GM18511 (cell line): ENCODE measurements at regions not wholly inside any gene's neighbourhood (a gene's known extent, or its start where the extent isn't known, plus 50 kb on each side); places are given as distances from the start of the nearest gene placed in this dataset.
"Not testable (repeated sequence)": the region's sequence is repeated elsewhere in the genome, so short reads cannot be mapped to it uniquely, and the experiment has no call there.

Source experiments
- ATAC-seq: cut with Tn5 transposase; IDR thresholded peaks from one replicate; pipeline ENCODE4 v1.9.1; 2021; ENCODE audit warnings: mild to moderate bottlenecking, moderate library complexity; ENCODE audit not compliant: unreplicated experiment

DNA sequence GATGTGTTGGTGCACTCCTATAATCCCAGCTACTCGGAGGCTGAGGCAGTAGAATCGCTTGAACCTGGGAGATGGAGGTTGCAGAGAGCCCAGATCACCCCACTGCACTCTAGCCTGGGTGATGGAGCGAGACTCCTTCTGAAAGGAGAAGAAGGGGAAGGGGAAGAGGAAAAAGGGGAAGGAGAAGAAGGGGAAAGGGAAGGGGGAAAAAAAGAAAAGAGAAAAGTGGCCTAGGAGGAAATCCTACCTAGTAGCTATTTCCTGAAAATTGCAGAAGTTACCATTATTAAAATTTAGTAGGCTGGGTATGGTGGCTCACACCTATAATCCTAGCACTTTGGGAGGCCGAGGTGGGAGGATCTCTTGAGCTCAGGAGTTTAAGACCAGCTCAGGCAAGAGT lies 67.4 kb downstream of the ARRDC3 start:
- ATAC-seq: no peak

DNA sequence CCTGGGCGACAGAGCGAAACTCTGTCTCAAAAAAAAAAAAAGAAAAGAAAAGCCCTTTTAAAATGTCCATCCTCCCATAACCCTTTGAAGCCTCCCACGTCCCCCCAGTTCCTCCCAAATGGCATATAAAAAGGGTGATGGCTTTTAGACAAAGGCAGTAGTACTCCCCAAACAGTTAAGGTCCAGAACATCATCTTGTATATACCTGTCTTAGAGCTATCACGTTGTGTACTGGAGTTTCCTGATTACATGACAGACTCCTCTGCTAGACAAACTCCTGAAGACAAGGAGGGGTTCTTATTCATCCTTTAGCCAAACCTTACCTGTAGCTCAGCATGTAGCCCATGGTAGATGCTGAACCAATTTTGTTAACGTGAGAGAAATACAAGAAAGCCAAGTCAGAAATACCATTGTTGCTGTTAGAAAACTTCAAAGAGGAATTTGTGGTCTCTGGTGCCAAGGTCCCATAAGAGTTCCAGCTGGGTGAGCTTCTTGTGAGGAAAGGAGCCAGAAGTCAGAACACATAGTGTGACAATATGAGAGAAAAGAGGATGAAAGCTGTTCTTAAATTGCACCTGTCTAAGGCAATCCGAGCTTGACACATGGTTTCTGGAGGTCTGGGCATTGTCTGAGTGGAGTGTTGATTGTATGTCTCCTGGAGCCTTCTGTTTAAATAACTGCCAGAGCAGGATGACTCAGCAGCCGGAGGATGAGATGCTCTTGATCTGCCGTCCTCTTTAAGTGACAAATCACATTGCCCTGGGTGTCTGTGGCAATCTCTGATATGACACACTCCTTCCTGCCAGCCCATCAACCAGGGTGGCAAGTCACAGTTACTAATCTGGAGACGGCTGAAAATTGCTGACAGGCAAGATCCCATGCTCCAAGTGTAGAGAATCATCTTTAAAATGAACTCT lies 69.1 kb downstream of the ARRDC3 start:
- ATAC-seq: peak; percentile 63

DNA sequence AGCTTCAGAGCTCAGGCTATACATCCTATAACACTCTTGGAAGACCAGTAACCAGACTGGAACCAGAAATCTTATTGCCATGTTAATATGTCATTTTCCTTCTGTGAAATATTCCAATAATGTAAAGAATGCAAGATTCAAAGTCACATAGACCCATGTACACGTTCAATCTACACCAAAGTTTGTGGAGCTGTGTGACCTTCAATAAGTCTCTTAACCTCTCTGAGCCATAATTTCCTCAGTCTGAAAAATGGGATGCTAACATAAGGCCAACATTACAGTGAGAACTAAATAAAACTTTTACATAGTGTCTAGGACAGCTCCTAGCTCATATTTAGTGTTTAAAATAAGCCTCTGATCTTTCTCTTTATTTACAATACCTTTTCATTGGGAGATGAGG lies 70.4 kb downstream of the ARRDC3 start:
- ATAC-seq: no peak

DNA sequence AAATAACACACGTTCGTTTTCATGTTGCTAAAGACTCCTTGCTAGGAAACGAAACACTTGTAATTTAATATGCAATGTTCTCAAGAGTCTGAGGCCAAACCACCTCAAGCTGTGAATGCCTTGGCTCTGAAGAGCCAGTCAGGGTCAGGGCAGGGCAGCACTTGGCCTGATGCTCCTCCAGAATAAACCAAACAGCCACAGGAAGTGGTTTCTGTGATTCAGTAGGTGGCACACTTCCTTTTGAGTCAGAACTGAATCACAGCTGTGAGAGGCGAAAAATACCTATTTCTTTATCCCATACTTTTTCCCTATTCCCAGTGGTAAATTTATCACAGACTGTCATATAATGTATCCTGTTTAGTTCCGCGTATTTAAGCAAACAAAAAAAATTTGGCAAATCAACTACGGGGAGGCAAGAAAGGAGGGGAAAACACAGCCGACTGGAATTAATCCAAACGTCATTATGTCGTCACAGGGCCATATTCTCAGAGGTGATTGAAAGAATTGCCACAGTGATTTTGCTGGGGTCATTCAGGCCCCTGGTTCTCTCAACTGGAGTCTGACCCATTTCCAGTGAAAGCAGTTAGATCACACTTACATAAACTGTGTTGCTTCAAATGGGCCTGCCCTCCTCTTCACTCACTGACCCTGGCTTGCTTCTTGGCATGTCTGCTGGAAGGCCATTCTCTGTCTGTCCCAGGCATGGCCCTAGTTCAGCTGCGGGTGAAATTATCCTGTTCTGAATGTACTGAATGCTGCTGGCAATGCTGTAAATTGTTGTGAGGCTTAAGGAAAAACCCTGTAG lies 71.2 kb downstream of the ARRDC3 start:
- ATAC-seq: peak; percentile 92

DNA sequence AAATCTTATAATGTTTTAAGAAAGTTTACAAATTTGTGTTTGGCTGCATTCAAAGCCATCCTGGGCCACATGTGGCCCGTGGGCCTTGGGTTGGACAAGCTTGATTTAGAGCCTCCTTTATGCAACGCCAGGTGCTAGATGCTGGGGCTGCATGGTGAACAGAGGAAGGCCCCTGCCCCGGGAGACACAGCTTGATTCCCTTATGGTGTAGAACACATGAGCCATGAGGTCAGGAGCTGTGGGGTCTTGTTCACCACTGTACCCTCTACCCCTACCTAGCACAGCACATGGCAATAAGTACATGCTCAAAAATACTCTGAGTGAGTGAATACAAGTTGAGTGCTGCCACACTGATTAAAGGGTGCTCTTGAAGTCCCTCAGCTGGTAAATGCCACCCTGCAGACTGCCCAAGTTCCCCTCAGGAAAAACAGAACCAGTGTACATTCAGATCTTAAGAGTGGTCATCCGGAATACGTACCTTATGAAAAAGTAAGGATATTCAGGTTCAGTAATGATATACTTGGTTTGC lies 71.9 kb downstream of the ARRDC3 start:
- peak; percentile 17 for ATAC-seq

DNA sequence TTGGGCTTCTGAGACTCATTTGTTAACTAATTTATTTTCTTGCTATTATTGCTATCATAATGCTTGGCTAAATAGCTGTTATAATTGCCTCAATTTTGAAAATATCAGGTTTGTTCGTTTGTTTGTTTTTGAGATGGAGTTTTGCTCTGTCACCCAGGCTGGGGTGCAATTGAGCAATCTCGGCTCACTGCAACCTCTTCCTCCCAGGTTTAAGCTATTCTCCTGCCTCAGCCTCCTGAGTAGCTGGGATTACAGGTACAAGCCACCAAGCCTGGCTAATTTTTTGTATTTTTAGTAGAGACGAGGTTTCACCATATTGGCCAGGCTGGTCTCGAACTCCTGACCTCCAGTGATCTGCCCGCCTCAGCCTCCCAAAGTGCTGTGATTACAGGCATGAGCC lies 75.0 kb downstream of the ARRDC3 start:
- ATAC-seq: not testable (repeated sequence)

DNA sequence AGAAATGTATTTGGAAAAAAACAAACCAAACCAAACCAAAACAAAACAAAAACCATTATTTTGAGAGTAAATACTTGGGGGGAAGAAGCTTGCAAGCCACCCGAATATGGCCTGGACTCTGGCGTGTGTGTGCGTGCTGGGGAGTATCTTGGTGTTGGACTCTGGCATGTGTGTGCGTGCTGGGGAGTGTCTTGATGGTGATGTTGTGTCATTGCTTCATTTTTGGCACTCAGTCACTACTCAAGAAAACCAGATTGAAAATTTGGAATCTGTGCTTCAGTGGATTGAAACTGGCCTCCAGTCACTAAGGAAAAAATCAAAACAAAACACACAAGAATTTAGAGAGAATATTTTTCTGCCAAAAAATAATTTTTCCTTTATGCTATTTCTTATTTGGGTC lies 76.1 kb downstream of the ARRDC3 start:
- no peak for ATAC-seq

DNA sequence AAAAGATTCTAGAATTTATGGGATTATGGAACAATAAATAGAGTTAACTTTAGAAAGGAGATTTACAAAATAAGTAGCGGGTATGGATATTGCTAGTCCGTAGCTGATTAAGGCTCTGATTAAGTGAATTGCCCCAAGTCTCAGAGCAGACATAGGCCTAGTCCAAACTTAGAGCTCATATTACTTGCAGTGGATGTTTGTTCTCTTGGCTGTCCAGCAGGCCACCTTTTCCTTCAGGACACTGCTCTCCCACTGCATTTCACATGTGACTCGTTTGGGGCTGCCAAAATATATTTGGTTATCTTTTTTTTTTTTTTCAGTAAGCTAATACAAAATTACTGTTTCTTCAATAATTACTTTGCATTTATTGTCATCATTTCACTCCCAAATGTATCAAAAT lies 76.6 kb downstream of the ARRDC3 start:
- no peak for ATAC-seq

DNA sequence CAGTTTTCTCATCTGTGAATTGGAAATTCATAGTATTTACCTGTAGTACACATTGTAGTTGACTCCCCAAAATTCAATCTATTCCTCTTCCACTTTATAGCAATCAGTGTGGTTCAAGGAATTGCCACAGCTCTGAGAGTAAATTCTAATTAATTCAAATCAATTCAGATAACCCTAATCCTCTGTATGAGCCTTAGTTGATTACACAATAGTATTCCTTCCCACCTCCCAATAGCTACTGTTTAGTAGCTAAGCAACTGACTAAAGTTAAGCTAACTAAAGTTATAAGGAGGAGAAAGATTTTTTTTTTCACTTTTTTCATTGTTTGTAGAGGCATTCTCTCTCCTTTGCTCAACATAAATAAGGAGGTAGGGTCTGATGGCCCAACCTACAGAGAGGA lies 77.5 kb downstream of the ARRDC3 start:
- no peak for ATAC-seq

DNA sequence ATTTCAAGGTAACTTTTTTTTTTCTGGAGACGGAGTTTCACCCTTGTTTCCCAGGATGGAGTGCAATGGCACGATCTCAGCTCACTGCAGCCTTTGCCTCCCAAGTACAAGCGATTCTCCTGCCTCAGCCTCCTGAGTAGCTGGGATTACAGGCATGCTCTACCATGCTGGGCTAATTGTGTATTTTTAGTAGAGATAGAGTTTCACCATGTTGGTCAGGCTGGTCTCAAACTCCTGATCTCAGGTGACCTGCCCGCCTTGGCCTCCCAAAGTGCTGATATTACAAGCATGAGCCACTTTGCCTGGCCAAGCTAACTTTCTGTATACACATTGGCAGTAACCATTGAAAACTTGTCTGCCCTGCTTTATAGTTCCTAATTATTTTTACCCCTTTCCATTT lies 79.1 kb downstream of the ARRDC3 start:
- ATAC-seq: not testable (repeated sequence)

DNA sequence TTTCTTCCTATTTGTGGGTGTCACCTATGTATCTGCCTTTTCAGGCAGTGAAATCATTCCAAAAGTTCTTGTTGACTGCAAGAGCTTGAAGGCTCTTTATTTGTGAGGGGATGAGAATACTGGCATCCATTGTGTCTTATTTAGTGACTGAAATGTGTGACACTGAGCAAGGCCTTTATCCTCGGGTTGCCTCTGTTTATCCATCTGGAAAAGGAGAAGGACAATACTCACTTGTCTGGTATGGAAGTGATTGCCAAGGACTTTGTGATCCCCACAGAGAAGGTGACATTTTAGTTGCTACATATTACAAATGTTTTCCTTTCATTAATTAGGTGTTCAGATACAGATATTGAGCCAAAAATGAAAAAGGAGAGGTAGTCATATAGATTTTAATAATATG lies 80.2 kb downstream of the ARRDC3 start:
- ATAC-seq: no peak

DNA sequence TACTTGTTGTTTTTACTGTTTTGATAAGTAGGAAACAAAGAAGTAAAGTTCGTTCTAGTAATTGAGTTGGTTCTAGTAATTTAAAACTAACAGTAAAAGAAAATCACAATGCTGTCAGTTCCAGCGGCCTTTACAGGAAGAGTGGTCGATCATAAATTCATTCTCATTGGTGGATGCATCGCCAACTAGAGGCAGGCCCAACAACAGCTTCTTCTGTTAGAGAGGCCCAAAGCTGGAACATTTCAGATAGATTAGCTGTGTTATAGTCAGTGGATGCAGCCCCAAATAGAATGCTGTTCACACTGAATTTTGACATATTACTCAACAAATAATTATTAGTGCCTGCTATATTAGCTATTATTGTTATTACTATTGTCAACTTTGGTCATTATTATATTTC lies 80.8 kb downstream of the ARRDC3 start:
- no peak for ATAC-seq

DNA sequence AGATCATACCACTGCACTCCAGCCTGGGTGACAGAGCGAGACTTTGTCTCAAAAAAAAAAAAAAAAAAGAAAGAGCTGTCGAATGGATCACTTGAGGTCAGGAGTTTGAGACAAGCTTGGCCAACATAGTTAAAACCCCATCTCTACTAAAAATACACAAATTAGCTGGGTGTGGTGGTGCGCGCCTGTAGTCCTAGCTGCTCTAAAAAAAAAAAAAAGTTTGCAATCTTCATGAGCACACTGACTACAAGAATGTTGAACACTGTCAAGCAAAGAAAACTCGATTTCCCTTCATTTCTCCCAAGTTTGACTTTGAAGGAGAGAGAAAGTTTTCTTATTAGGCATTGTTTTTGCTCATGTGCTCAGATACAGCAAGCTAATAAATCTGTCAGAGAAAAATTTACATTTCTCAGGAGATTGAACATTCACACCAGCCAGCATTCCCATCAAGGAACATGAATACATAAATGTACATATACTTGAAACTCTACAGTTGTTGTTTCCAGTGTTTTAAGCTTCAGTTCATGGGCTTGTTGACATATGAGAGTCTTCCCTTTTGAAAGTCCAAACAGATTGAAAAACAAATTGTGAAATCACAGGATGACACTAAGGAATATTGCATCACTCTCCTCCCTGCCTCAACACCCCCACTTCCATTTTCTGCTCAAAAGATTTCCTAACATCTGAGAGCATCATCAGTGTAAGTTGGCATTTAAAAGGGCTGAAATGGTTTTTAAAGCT lies 81.8 kb downstream of the ARRDC3 start:
- ATAC-seq: no peak

DNA sequence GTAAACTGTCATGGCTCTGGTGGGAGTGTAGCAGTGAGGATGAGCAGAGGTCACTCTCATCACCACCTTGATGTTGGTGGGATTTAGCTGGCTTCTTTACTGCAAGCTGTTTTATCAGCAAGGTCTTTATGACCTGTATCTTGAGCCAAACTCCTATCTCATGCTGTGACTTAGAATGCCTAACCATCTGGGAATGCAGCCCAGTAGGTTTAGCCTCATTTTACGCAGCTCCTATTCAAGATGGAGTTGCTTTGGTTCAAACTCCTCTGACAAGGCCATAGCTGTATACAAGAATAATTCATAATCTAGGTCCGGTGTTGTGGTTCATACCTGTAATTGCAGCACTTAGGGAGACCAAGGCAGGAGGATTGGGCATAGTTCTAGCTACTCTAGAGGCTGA lies 85.1 kb downstream of the ARRDC3 start:
- no peak for ATAC-seq

DNA sequence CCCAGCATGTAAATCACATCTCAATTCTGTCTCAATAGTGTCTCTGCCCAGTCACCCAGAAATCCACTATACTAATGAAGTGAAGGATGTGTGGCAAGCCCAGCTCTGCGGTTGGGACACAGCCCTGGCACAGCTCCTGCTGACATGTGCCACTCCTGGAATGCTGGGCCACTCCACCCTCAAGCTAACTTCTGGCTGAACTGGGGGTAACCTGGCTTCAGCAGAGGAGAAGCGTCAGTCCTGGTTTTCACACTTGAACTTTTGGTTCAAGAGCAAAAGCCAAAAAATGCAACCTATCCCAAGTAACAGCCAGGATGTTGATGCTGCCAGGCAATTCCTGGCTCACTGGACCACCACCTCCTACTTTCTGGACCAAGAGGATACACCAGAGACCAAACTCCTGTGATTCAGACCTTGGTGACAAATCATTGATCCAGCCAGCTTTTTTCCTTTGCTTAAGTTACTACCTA lies 86.4 kb downstream of the ARRDC3 start:
- ATAC-seq: no peak

DNA sequence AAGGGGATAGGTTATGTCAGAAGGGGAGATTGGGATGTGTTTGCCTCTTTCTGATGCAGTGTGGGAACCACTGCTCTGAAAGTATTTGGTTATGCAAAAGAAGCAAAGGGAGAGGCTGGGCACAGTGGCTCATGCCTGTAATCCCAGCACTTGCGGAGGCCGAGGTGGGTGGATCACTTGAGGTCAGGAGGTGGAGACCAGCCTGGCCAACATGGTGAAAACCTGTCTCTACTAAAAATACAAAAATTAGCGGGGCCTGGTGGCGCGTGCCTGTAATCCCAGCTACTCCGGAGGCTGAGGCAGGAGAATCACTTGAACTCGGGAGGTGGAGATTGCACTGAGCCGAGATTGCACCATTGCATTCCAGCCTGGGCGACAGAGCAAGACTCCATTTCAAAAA lies 87.0 kb downstream of the ARRDC3 start:
- ATAC-seq: not testable (repeated sequence)

DNA sequence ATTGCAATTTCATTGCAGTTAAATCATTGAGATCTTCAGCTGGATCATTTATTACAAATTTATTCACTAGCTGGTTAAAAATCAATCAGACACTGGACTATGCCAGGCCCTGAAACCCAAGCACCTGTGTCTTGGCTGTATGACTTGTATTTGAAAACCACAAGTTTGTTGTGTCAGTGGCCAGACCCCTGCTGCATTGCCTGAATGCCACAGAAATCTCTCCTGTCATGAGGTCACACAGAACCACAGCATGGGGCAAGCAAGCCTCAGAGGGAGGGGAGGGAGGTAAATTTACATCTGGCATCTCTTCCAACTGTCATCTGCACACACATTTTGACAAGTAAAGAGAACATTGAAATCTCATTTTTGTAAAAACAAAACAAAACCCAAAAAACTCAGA lies 90.0 kb downstream of the ARRDC3 start:
- ATAC-seq: peak; percentile 99

DNA sequence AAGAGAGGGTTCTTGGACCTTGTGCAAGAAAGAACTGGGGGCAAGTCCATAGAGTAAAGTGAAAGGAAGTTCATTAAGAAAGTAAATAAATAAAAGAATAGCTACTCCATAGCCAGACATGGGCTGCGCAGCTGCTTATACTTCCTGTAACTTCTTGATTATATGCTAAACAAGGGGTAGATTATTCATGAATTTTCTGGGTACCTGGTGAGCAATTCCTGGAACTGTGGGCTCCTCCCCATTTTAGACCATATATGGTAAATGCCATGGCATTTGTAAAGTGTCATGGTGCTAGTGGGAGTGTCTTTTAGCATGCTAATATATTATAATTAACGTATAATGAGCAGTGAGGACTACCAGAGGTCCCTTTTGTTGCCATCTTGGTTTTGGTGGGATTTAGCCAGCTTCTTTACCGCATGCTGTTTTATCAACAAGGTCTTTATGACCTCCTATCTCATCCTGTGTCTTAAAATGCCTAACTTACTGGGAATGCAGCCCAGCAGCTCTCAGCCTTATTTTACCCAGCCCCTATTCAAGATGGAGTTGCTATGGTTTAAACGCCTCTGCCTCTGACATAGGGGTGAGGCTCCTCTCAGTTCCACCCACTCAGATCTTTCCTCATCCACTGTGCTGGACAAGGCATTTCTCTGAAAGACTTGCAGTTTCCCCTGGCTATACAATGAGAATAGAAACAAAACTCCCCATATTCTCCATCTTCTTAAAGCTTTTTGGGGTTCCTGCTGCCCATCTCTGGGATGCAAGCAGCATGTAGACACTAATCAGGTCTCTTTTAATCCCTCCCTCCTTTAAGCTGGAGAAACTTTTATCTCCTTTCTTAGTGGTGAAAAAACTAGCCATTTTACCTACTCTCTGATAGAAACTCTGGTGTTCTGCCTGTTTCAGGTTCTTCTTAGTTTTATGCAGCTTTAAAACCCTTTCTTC lies 91.2 kb downstream of the ARRDC3 start:
- ATAC-seq: no peak

DNA sequence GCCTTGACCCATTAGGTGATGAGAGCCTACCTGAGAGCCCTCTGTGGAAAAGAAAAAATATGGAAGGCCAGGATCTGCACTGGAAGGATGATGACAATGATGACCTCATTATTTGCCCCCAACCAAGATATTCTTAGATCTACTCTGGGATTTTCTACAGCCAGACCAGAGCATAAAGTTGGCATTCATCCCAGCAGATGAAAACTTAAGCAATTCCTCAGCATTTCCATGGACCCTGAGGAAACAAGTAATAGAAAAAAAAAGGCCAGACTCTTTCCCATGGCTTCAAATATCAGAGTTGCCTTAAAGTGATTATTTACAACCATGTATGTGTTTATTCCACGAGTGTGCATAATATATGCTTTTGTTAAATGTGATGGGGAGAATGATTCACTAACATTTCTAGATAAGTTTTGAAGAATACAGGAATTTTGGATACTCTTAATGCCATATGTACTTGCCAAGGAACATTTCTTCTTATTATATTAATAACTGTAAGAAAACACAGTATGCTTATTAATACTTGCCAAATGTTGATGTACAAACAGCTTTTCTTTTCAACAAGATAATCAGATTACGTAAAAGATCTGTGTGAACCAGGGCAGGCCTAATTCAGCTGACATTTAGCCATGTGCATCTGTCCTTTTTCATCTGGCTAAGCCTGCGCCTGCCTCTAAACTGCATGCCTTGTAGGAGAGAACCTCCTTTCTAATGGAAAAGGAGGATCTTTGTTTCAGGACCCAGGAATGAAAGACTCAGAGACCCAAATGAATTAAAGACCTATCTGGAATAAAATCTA lies 94.8 kb downstream of the ARRDC3 start:
- no peak for ATAC-seq
